Mesodermal cell (in vitro differentiated cells): ENCODE measurements at regions not wholly inside any gene's neighbourhood (a gene's known extent, or its start where the extent isn't known, plus 50 kb on each side); places are given as distances from the start of the nearest gene placed in this dataset.

Source experiments
- H3K27ac ChIP-seq: 2 replicates; pipeline ENCODE4 v1.7.0; 2013; ENCODE audit warnings: mild to moderate bottlenecking, low read depth, low read length, moderate library complexity; ENCODE audit not compliant: severe bottlenecking
- H3K36me3 ChIP-seq: 2 replicates; pipeline ENCODE4 v1.7.1; 2013; ENCODE audit warnings: mild to moderate bottlenecking, low read length, moderate library complexity; ENCODE audit not compliant: control insufficient read depth, insufficient read depth
- H3K4me1 ChIP-seq: one replicate; pipeline ENCODE4 v1.7.1; 2013; ENCODE audit warnings: mild to moderate bottlenecking, low read length; ENCODE audit not compliant: insufficient read depth, control insufficient read depth, poor library complexity, severe bottlenecking
- H3K4me3 ChIP-seq: 2 replicates; pipeline ENCODE4 v1.7.0; 2013; ENCODE audit warnings: low read length, control low read depth, mild to moderate bottlenecking; ENCODE audit not compliant: insufficient read depth, poor library complexity, severe bottlenecking; ENCODE audit errors: extremely low read depth
- H3K9me3 ChIP-seq: 2 replicates; pipeline ENCODE4 v1.7.1; 2013; ENCODE audit warnings: mild to moderate bottlenecking, low read length, moderate library complexity; ENCODE audit not compliant: control insufficient read depth
- WGBS, 2 experiments: methylation state at CpG; one replicate each; pipeline ENCODE4 v1.1.5; 2013; ENCODE audit warnings: missing lambda C conversion rate in 2 of 2; ENCODE audit not compliant: insufficient coverage in 2 of 2; 5-methylcytosine and 5-hydroxymethylcytosine counted together

DNA sequence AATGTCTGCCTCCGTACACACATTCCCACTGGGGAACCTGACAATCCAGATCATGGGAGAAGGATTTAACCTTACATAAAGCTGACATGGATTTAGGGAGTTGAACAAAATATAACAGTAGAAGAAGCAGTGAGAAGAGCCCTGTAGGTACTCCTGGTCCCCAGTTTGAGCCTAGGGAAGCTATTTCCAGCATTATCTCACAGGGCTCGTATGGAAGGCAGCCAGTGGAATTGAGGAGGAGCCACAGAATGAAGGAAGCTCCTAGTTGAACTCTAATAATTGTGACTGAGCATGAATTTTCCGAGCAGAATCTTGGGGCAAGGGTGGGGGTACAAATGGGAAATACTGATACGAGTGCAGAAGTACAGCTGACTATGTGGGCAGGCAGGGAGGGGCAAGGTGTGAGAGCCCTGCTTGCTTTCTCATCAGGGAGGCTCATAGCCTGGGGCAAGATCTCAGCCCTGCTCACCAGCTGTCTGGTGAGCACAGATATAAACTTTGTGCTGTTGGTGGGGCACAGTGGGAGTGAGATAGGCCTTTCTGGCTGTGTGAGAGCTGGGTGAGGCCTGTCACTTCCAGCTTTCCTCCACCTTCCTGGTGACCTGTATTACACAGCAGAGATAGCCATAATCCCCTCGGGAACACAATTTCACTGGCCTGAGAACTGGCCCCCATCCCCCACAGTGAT, 290.7 kb upstream of the IL12B start:
- Histone ChIP-seq H3K9me3 (no peaks in the 10 kb centered on the region), H3K4me3 (no peak overlapping the region), H3K4me1 (no peaks in the 10 kb centered on the region), H3K36me3 (no peaks in the 10 kb centered on the region), H3K27ac (no peak overlapping the region)
- WGBS, 2 experiments: 77 to 78% methylated on average over 3 of the region's 5 CpGs

DNA sequence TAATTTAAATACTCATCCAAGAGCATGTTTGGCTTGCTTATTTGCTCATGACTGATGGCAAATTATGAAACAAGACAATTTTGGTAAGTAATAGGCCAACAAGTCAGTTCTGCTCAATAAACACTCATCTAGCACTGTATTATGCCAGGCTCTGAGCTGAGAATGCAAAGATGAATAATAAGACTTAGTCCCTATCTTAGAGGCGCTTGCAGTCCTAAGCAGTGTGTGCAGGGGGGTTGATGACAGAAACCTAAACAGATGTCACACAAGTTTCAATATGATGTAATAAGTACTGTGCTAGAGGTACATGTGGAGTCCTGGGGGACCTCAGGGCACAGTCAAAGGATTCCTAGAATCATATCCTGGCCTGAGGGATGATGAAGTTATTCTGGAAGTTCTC, 287.6 kb upstream of the ADRA1B start:
- Histone ChIP-seq H3K36me3 (no peaks in the 10 kb centered on the region), H3K4me1 (no peaks in the 10 kb centered on the region), H3K27ac (no peak overlapping the region), H3K4me3 (no peak overlapping the region), H3K9me3 (no peaks in the 10 kb centered on the region)
- 100% methylated on average over 1 of the region's 1 CpG for WGBS, 2 experiments

DNA sequence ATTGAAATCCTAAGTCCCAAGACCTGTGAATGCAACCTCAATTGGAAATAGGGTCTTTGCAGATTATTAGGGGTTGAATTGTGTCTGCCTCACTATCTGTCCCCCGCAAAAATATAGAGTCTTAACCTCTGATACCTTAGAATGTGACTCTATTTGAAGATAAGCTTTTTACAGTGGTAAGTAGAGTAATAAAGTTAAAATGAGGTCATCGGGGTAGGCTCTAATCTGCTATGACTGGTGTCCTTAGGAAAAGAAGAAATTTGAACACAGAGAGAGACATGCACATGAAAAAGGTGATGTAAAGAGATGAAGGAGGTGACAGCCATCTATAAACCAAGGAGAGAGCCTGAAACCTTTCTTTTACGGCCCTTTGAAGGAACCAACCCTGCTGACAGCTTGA, 287.1 kb upstream of the ADRA1B start:
- Histone ChIP-seq H3K9me3 (no peaks in the 10 kb centered on the region), H3K36me3 (no peaks in the 10 kb centered on the region), H3K27ac (no peak overlapping the region), H3K4me1 (no peaks in the 10 kb centered on the region), H3K4me3 (no peak overlapping the region)
- WGBS, 2 experiments: 86 to 100% methylated on average over 1 to 2 of the region's 3 CpGs

DNA sequence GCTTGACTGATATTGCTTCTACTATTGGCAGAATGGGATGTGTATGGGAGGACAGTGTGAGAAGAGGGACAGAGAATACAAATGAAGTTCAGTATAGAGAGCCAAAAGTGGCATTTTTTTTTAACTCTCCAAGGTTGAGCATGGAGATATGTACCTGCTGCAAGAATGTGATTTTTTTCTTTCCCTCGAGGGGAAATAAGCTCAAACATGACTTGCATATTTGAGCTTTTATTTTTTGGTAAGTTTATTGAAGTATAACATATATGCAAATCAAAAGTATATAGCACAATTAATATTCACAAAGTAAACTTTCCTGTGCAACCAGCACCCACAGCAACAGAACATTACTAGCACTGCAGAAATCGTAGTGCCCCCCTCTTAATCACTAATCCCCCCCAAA, 285.7 kb upstream of the ADRA1B start:
- H3K4me1 ChIP-seq: no peaks in the 10 kb centered on the region
- H3K27ac ChIP-seq: no peak overlapping the region
- H3K36me3 ChIP-seq: no peaks in the 10 kb centered on the region
- H3K9me3 ChIP-seq: no peaks in the 10 kb centered on the region
- WGBS, 2 experiments: 100% methylated on average over 1 of the region's 2 CpGs; no CpG with 5 or more reads in 1 of the 2 experiments
- no peak overlapping the region for H3K4me3 ChIP-seq

DNA sequence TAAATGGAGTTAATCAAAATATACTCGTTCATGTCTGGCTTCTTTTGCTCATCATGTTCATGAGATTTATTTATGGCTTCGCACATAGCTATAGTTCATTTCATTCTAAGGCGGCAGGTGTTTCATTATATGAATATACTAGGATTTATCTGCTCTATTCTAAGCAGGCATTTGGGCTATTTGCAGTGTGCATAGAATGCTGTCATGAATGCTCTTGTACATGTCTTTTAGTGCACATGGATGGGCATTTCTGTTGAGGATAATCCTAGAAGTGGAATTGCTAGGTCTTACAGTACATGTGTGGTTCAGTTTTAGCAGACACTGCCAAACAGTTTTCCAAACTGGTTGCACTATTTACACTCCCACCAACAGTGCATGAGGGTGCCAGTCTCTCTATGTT, 285.3 kb upstream of the ADRA1B start:
- no CpG with 5 or more reads among the region's 3 CpGs for WGBS, 2 experiments
- no peaks in the 10 kb centered on the region for H3K9me3 ChIP-seq
- no peak overlapping the region for H3K27ac ChIP-seq
- H3K36me3 ChIP-seq: no peaks in the 10 kb centered on the region
- no peaks in the 10 kb centered on the region for H3K4me1 ChIP-seq
- no peak overlapping the region for H3K4me3 ChIP-seq

DNA sequence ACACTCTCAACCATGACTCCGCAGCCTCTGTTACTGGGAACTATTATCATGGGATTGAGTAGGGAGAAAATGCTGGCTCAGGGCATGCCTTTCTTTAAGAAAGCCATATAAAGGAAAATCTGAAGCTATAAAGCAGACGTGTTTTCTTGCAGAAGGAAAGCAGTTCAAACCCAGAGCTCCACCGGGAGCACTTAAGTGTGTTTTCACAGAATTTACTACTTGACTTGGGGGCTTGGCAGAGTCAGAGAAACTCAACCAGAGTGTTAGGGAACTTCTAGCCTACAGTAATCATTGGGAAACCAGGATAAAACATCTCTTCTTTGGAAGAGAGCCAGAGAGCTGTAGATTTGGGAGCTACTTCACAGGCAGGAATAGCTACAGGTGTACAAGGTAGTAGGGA, 283.4 kb upstream of the ADRA1B start:
- 86 to 100% methylated on average over 2 to 3 of the region's 3 CpGs for WGBS, 2 experiments
- Histone ChIP-seq H3K4me1 (no peaks in the 10 kb centered on the region), H3K36me3 (no peaks in the 10 kb centered on the region), H3K9me3 (no peaks in the 10 kb centered on the region), H3K4me3 (no peak overlapping the region), H3K27ac (no peak overlapping the region)

DNA sequence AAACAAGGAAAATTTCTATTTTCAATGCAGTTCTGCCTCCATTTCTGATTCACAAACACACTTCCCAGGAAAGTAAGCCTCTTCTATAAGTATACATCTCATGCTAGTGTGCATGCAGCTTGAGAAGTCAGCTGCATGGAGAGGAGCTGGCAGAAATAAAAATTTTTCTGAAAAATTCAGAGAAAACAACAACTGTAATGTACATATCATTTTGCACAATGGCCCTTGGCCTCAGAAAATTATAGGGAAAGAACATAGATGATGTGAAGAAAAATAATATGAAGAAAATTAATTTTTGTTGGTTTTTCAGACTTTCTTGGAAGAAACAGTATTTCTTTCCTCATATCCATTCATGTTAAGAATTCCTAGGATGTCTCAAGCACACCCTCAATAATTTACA, 277.8 kb upstream of the ADRA1B start:
- H3K4me3 ChIP-seq: no peak overlapping the region
- H3K9me3 ChIP-seq: no peaks in the 10 kb centered on the region
- no peaks in the 10 kb centered on the region for H3K36me3 ChIP-seq
- H3K27ac ChIP-seq: no peak overlapping the region
- no peaks in the 10 kb centered on the region for H3K4me1 ChIP-seq

DNA sequence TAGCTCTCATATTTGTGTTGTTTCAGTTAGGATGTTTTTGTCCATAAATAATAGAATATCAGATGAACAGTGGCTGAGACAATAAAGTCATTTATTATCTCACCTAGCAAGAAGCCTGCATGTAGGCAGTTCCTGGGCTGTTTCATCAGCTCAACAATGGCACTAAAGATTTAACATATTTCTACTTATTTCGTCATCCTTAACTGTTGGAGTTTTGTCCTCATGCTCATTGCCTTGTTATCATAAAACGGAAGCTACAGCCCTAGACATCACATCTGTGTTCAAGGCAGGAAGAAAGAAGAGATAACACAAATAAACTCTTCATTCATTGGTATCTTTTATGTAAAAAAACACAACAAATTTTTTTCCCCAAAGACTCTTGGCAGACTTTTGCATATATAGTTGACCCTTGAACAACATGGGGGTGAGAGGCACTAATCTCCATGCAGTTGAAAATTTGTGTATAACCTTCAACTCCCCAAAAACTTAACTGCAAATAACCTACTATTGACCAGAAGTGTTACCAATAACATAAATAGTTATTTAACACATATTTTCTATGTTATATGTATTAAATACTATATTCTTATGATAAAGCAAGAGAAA, 277.2 kb upstream of the ADRA1B start:
- H3K27ac ChIP-seq: no peak overlapping the region
- H3K9me3 ChIP-seq: no peaks in the 10 kb centered on the region
- 60% methylated on average over 1 of the region's 2 CpGs; no CpG with 5 or more reads in 1 of the 2 experiments for WGBS, 2 experiments
- H3K4me1 ChIP-seq: no peaks in the 10 kb centered on the region
- no peaks in the 10 kb centered on the region for H3K36me3 ChIP-seq
- no peak overlapping the region for H3K4me3 ChIP-seq

DNA sequence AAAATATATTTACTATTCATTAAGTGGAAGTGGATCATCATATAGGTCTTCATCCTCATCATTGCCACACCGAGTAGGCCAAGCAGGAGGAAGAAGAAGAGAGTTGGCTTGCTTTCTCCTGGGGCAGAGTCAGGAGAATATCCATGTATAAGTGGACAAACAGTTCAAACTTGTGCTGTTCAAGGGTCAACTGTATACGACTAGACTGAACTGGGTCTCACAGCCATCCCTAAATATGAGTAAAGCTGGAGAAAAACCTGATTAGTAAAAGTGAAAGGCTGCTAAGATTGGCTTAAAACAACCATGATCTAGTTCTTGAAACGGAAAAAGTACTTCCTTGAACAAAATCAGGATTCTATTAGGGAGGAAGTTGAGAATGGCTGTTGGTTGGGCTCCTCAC, 276.7 kb upstream of the ADRA1B start:
- H3K27ac ChIP-seq: no peak overlapping the region
- H3K4me3 ChIP-seq: no peak overlapping the region
- 80 to 100% methylated on average over 1 to 2 of the region's 3 CpGs for WGBS, 2 experiments
- no peaks in the 10 kb centered on the region for H3K36me3 ChIP-seq
- no peaks in the 10 kb centered on the region for H3K9me3 ChIP-seq
- H3K4me1 ChIP-seq: no peaks in the 10 kb centered on the region

DNA sequence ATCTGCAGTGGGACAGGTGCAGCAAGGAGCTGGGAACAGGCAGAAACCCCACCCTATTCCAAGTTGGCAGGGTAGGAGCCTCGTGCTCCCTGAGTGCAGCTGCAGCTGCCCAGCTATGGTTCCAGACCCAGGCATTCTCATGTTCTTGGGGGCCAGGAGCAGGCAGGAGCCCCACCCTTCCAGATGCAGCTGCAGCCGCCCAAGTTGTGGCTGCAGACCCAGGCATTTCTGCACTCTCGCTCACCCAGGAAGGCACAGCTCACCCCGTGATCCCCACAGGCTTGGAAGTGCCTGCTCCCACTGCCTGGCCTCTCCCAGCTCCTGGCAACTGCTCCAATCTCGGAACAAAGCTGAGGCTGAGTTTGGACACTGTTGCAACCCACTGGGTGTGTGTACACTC, 275.8 kb upstream of the ADRA1B start:
- Histone ChIP-seq H3K4me3 (no peak overlapping the region), H3K9me3 (no peaks in the 10 kb centered on the region), H3K36me3 (no peaks in the 10 kb centered on the region), H3K27ac (no peak overlapping the region), H3K4me1 (no peaks in the 10 kb centered on the region)
- WGBS, 2 experiments: 78 to 91% methylated on average over 4 to 5 of the region's 5 CpGs

DNA sequence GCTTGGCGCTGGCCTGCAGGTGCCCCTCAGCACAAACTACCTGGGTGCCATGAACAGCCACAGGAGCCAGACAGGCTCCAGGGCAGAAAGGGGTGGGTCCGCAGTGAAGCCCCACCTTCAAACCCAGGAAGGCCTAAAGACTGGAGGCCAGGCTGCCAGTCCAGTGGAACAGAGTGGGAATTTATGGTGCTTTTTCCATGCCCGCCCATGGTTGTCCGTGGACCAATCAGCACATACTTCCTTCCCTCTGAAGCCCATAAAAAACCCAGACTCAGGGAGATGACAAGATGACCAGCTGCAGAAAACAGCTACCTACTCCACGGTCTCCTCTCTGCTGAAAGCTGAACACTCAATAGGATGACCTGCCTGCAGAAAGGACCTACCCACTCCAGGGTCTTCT, 275.4 kb upstream of the ADRA1B start:
- Histone ChIP-seq H3K9me3 (no peaks in the 10 kb centered on the region), H3K27ac (no peak overlapping the region), H3K4me3 (no peak overlapping the region), H3K36me3 (no peaks in the 10 kb centered on the region), H3K4me1 (no peaks in the 10 kb centered on the region)
- 88 to 93% methylated on average over 3 to 5 of the region's 5 CpGs for WGBS, 2 experiments
